HG02840 (cell line): ENCODE measurements at regions not wholly inside any gene's neighbourhood (a gene's known extent, or its start where the extent isn't known, plus 50 kb on each side); places are given as distances from the start of the nearest gene placed in this dataset.

ENCODE experiments used
- ATAC-seq: cut with Tn5 transposase; IDR thresholded peaks from one replicate; pipeline ENCODE4 v1.9.1; 2021; ENCODE audit warnings: mild to moderate bottlenecking, moderate library complexity, moderate number of reproducible peaks; ENCODE audit not compliant: unreplicated experiment, low FRiP score

DNA sequence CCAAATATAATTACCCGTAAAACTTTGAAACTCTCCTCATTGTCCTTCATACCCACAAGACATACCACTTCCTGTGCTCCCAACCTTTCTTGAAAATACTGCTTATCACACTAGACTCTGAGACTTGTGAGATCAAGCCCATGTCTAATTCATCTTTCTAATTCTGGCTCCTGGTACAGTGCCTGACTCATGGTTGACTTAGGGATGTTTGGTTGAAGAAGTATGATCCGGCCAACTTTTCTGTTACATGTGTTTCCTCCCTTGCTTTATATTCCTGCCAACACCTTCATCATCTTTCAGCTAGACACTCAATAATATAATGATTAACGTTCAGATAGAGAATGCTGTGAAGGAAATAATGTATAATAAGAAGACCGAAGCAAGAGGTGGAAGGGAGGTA lies 58.2 kb downstream of the MEX3B start:
- no peak for ATAC-seq

DNA sequence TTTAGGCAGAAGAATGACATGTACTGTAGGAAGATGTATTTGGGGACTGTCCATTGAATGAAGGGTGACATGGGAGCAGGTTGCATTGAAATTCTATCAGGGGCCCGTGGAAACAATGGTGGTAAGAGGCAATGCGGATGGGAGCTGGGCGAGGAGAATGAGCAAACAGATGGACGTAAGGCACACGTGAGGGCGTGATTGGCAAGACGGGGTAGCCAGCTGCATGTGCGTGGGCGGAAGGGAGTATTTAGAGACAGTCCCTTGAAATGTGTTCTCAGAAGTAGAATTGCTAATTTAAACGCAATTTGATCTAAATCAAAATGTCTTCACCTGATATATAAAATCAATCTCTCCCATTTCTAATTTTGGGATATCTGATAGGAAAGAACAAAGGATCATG lies 62.3 kb downstream of the MEX3B start:
- ATAC-seq = no peak

DNA sequence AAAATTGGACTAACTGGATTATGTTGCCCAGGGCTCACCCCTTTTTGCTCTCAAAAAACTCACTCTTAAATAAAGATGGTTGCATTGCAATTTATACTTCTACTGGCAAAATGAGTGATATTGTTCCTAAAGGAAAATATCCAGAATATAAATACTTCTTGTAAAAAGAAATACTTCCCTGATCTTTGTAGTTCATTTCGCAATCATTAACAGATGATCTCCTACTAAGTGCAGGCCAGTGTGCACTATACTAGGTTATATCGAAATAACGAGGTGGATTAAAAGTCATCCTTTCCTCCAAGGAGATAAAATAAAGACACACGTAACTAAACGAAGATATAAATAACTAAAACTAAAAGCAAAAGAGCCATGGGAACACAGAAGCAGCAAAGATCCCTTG lies 63.0 kb downstream of the MEX3B start:
- no peak for ATAC-seq

DNA sequence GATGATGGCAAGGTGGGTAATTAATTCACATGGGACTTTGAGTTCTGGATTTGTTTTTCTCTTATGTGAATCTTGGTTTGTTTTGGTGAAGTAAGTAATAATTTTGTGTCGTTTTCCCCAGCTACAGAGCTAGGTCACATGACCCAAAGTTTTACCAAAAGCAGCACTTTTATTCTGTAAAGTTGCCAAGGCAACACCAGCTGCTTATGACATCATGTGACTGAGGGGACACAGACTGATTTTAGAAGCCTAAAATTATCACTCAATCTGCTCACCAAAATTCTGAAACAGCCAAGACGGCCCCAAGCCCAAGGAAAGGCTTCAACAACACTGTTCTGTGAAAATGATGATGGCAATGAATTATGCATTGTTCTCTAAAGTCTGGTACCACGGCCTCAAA lies 63.9 kb downstream of the MEX3B start:
- ATAC-seq = no peak

DNA sequence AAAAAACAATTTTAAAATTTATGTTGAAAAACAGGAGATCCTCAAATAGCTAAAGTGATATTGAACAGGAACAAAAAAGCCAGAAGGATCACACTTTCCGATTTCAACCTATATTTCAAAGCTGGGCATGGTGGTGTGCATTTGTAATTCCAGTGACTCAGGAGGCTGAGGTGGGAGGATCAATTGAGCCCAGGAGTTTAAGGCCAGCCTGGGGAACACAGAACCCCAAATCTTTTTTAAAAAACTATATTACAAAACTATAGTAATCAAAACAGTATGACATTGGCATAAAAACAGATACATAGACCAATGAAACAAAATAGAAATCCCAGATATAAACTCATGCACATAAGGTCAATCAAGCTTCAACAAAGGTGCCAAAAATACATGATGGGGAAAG lies 68.4 kb downstream of the MEX3B start:
- ATAC-seq = no peak

DNA sequence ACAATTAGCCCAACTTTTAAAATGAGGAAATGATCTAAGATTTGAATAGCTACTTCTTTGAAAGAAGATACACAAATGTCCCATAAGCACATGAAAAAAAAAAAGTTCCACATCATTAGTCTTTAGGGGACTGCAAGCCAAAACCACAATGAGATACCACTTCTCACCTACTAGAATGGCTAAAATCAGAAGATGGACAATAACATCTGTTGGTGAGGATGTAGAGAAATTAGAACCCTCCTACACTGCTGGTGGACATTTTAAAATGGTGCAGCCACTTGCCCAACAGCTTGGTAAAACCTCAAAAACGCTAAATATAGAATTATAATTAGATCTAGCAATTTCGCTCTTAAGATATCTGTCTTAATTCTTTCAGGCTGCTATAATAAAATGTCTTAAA lies 77.1 kb downstream of the MEX3B start:
- ATAC-seq = no peak

DNA sequence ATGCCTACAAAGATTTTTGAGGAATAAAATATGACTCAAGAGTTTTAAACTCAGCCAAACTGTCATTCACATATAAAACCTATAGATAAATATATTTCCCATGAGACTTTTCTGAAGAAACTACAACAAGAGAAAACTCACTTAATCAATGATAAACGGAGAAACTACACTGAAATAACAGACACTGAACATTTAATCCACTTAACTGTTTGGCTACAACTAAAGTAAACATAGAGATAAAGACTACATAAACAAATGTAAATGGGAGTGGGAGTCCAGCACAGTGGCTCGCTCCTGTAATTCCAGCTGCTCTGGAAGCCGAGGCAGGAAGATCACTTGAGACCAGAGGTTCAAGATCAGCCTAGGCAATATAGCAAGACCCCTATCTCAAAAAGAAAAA lies 79.2 kb downstream of the MEX3B start:
- no peak for ATAC-seq

DNA sequence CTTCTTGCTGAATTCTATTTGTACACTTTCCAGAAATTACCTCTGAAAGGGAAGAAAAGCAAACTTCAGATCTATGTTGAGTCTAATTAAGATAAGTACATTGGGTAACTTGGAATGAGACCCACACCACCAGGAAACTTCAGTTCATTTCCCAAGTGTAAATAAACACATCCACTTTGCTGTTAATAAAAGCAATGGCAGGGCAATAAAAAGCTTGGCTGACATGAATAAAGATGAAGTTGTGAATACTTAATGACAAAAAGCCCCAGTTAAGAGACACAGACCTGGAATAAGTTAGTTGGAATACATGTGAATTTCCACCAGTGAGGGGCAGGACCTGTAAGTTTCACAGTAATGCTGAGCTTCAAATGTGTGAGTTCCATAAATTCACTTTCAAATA lies 83.3 kb downstream of the MEX3B start:
- no peak for ATAC-seq

DNA sequence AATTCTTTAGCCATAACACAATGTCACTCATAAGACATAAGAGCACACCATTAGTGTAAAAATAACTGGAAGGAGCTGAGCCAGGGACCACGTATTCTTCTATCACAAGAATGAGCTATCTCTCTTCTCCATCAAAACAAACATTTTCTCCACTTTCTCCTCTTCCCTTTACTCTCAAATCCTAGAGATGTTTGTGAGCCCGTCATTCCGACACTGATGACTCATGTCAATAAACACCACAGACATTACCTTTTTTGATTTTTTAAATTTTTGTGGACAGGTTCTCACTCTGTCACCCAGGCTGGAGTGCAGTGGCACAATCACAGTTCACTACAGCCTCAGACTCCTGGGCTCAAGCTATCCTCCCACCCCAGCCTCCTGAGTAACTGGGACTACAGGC lies 86.6 kb downstream of the MEX3B start:
- no peak for ATAC-seq

DNA sequence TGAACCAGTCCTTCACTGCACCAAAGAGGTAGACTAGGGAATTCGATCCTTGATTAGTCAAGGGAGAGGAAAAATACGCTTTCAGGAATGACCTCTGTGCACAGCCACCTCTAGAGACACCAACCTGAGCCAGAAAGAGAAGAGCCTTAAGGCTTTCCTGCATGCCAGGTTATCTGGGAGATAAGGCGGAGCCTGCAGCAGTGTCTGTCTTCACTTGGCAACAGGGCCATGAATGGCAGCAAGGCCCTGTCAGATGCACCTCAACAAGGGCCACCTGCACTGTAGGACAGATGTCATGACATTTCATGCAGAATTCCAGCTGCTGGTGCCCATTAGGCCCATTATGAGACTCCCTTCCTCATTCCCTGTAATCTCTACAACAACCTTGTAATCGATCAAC lies 88.1 kb downstream of the MEX3B start:
- no peak for ATAC-seq

DNA sequence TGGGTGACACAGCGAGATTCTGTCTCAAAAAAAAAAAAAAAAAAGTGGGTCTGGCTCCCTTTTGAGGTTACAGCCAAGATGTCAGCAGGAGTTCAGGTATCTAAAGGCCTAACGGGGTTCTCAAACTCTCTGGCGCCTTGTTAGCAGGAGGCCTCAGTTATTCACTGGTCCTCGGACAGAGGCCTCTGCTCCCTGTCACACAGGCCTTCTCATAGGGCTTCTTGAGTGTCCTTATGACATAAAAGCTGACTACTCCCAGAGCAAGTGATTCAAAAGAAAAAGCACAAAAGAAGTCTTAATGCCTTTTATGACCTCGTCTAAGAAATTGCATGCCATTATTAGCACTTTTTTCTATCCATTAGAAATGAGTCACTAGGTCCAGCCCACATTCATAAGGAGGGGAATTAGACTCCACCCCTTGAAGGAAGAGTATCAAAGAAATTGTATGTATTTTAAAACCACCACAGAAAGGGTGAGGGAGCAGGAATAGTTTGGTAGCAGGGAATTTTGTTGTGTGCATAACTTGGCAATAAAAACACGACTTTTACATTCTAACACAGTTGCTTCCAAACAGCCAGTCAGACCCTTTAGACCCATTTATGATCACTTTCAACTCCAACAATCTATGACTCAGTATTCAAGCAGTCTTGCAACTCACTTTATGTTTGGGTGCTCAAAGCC lies 90.3 kb downstream of the MEX3B start:
- no peak for ATAC-seq

DNA sequence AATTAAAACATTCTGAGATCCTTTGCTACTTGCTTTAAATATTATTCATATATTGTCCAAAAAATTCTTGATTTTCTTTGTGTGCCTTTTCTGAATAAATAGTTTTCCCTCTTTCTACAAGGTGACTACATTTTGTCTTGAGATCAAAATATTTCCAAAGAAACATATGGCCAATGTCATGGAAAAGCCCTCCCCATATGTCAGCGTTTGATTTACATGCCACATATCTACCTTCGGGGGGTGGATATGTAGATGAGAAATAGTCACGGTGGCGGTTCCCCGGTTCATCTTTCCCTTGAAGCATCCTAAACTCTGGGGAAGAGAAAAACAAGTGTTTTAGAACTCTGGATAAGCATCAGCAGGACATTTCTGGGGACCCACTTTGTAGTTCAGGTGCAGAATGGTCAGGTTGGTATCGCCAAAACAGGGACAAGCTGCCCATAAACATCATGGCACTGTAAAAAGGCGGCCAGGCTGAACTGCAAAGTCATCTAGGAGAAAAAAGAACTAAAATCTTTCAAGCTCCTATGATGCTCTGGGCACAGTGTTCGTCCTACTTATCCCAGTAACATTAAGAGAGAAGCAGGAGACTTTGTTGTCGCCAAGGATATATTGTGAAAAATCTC lies 91.5 kb downstream of the MEX3B start:
- ATAC-seq = no peak

DNA sequence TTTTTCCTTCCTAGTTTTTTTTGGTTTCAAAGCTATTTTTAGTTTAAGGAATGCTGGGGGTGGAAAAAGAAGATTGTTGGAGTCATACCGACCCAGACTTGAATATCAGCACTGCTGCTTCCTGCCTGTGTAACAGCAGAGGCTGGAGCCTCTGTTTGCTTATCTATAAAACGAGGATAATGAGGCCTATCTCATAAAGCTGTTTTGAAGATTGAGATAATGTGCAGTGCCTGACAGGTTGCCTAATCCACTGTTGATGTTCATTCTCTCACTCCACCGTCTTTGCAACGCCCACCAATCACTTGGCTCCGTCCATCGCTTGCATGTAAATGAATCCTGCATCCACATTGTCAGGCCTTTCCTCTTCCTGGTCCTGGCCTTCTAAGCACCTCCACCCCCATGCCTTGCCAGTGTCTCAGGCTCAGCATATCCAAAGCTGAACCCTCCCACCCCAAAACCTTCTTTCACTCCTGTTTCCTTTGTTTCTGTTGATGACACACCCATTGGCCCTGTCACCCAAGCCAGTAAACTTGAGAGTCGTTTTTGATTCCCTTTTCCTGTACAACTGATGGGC lies 94.9 kb downstream of the MEX3B start:
- ATAC-seq = no peak

DNA sequence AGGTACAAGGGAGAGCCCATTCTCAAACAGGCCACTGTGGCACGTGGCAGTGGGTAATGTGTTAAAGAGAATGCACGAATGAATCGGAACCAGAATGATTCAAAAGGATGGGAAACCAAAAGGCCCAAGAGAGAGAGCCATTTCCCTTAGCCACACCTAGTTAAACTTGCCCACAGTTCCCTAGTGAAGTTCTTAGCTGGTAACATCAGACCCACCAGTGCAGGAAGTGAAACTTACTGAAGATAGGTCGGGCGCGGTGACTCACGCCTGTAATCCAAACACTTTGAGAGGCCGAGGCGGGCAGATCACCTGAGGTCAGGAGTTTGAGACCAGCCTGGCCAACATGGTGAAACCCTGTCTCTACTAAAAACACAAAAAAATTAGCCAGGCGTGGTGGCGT lies 97.1 kb downstream of the MEX3B start:
- no peak for ATAC-seq

DNA sequence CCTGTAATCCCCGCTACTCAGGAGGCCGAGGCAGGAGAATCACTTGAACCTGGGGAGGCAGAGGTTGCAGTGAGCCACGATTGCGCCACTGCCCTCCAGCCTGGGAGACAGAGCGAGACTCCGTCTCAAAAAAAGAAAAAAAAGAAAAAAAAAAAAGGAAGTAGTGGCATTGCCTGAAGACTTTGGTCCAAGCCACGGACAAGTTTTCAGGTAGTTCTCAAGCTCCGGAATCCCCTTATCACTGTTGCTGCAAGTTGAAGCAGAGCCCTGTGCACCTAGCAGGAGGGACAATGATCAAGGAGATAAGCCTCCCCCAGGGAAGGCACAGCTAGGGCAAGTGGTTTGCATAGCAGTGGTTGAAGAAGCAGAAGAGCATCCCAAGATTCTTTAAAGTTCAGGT lies 97.6 kb downstream of the MEX3B start:
- ATAC-seq = no peak

DNA sequence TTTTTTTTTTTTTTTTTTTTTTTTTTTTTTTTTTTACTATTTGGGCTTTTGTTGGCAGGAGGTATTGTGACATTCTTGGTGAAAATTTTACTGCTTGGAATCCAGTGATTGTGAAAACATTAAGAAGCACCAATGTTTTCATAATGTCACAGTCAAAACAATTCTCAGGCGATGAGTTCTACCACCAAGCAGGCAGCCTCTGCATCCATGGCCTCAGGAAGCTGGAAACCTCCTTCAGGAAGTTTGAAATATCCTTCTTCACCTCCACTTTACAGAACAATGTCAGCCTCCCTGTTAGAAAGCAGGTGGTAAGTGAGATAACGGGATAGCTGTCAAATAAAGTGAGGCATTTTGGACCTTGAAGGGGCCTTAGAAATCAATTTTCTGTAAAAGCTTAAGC lies 98.3 kb downstream of the MEX3B start:
- no peak for ATAC-seq

DNA sequence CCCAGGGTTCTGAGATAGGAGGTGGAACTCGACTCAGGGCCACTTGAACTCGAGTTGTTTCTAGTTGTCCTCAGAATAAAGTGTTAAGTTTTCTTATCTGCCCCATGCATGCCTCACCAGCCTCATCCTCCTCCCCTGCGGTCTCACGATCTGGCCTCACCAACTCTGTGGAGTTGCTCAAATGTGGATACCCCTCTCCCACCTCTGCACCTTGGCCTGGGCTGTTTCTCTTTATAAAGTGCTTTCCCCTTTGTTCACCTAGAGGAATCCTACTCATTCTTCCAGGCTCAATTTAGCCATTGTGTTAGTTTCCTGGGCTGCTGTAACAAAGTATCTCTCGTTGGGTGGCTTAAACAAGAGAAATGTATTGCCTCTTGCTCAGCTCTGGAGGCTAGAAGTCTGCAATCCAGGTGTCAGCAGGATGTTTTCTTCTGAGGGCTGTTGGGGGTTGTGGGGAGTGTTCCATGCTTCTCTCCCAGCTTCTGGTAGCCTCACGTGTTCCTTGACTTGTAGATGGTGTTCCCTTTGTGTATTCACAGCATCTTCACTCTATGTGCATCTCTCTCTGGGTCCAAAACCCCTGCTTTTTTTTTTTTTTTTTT lies 100.7 kb downstream of the MEX3B start:
- ATAC-seq = no peak

DNA sequence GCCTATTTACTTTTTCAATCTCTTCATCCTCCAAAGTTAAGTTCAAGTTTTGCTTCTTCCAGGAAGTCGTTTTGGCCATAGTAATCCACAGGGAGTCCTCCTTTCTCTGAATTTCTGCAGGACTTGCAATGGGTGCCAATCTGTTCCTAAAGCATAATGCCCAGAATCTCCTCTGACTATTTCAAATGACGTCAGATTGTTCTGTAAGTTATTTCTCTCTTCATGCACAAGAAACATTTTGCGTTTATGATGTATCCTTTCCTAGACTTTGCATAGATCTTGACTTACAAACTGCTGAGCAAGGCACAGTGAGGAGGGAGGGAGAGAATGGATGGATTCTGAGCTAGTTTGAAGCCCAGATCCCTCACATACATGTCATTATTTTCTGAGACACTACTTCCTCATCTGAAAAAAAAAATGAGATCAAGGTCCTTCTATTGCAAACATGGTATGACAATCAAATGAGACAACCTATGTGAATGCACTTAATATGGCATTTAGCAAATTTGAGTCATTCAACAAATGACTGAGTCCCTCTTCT lies 103.1 kb downstream of the MEX3B start:
- ATAC-seq = no peak

DNA sequence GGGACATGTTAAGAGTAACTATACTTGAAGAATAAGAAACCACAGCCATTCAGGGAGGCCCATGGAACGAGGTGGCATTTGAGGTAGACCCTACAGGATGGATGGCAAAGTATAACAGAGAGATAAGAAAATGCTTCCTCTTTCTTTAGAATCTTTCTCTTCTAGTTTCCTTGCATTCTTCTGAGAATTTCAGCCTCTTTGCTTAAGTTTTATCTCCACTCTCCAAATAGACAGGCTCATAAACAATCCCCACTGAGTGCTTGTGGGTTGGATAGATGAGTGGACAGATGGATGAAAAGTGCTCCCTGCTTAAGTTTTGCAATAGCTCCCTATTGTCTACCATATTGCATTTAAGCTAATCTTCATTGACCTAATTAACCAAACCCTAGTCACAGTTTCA lies 103.7 kb downstream of the MEX3B start:
- no peak for ATAC-seq

DNA sequence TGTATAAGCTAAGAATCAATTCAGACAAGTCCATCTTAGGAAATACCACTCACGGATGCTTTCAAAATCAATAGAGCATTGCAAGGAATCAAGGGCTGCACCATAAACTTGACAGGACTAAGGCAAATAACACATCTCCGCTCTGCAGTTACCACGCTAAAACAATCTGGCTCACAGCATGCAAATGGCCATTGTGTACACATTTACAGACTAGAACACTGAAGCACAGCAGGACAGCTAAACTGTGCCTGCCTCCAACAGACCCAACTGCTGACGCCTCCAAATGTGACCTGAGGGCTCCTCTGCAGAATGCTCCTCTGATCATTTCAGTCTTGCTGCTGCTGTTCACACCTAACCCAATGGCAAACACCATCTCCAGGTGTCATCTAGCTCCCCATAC lies 104.3 kb downstream of the MEX3B start:
- no peak for ATAC-seq
